ENCODE measurements at regions not wholly inside any gene's neighbourhood (a gene's known extent, or its start where the extent isn't known, plus 50 kb on each side); places are given as distances from the start of the nearest gene placed in this dataset.

- in situ Hi-C loops (cut with MboI), result no loop called here
- Histone ChIP-seq H3K27me3 (replicated peaks; ENCODE audit: insufficient read depth) (peaks cover under 1% of the 10 kb centered on the region; the same call in 1 of the 2 replicates), H3K4me2 (ENCODE audit: unreplicated experiment) (no peak overlapping the region), H3K27ac (no peak overlapping the region), H3F3A (ENCODE audit: insufficient read depth) (no peaks in the 10 kb centered on the region), H3K4me3 (no peak overlapping the region), H3K9me3 (ENCODE audit: low read depth) (no peaks in the 10 kb centered on the region), H3K9ac (no peak overlapping the region), H3K36me3 (ENCODE audit: low read depth) (no peaks in the 10 kb centered on the region), H3K9me2 (ENCODE audit: insufficient read depth) (no peaks in the 10 kb centered on the region), H3K79me2 (ENCODE audit: insufficient read depth) (no peaks in the 10 kb centered on the region), H2AFZ (no peak overlapping the region), H4K20me1 (ENCODE audit: insufficient read depth) (no peaks in the 10 kb centered on the region), H3K4me1 (ENCODE audit: insufficient read depth) (no peaks in the 10 kb centered on the region)
- TF ChIP-seq EZH2 (IDR thresholded peaks at IDR 0.05; ENCODE audit: insufficient read depth, poor library complexity, severe bottlenecking) (no peak), EZH2phosphoT487 (IDR thresholded peaks at IDR 0.05; ENCODE audit: insufficient read depth, low read depth) (no peak)
- WGBS, 2 experiments (ENCODE audit: low coverage in 1 of 2, low lambda C conversion rate in 2 of 2, missing lambda C conversion rate in 2 of 2), result 11 to 12% methylated on average over 2 of the region's 2 CpGs
- DNase-seq, result no peak
Observed at GRCh38 chr7:83280671-83281070, 118.0 kb upstream of the PCLO start.

DNA sequence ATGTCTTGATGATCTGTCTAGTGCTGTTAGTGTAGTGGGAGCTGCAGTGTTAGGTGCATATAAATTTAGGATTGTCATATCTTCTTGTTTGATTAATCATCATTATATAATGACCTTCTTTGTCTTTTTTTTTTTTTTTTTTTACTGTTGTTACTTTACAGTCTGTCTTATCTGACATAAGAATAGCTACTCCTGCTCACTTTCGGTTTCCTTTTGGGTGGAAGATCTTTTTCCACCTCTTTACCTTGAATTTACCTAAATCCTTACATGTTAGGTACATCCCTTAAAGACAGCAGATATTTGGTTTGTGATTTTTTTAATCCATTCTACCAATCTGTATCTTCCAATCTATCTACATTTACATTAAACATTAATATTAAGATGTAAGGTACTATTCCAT is 113.6 kb upstream of the PCLO start:
- in situ Hi-C loops (cut with MboI), result no loop called here
- 41 to 64% methylated on average over 1 of the region's 1 CpG for WGBS, 2 experiments (ENCODE audit: low coverage in 1 of 2, low lambda C conversion rate in 2 of 2, missing lambda C conversion rate in 2 of 2)

DNA sequence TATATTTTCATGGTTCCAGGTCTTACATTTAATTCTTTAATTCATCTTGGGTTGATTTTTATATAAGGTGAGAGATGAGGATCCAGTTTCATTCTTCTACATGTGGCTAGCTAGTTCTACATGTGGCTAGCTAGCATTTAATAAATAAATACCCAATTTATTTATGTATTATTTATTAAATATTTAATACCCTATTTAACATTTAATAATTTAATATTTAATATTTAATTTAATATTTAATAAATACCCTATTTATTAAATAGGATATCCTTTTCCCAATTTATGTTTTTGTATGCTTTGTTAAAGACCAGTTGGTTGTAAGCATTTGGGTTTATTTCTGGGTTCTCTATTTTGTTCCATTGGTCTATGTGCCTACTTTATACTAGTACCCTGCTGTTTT is 111.0 kb upstream of the PCLO start:
- no peaks in the 10 kb centered on the region for H4K20me1 ChIP-seq (ENCODE audit: insufficient read depth)
- no peak overlapping the region for H3K4me2 ChIP-seq (ENCODE audit: unreplicated experiment)
- peaks cover 12% of the 10 kb centered on the region; the same call in 1 of the 2 replicates for H3K27me3 ChIP-seq (replicated peaks; ENCODE audit: insufficient read depth)
- H3K36me3 ChIP-seq (ENCODE audit: low read depth), result no peaks in the 10 kb centered on the region
- in situ Hi-C loops (cut with MboI), result no loop called here
- no peaks in the 10 kb centered on the region for H3K4me1 ChIP-seq (ENCODE audit: insufficient read depth)
- no peaks in the 10 kb centered on the region for H3K9me3 ChIP-seq (ENCODE audit: low read depth)
- H3K4me3 ChIP-seq, result no peak overlapping the region
- H3K27ac ChIP-seq, result no peak overlapping the region
- H3K9me2 ChIP-seq (ENCODE audit: insufficient read depth), result no peaks in the 10 kb centered on the region
- no peak for DNase-seq
- no peak overlapping the region for H3K9ac ChIP-seq
- H2AFZ ChIP-seq, result no peak overlapping the region
- H3K79me2 ChIP-seq (ENCODE audit: insufficient read depth), result no peaks in the 10 kb centered on the region
- TF ChIP-seq EZH2 (IDR thresholded peaks at IDR 0.05; ENCODE audit: insufficient read depth, poor library complexity, severe bottlenecking), result no peak
- TF ChIP-seq EZH2phosphoT487 (IDR thresholded peaks at IDR 0.05; ENCODE audit: insufficient read depth, low read depth), result no peak
- no peaks in the 10 kb centered on the region for H3F3A ChIP-seq (ENCODE audit: insufficient read depth)

More for the DNA sequence above, 113.6 kb upstream of the PCLO start:
- Histone ChIP-seq H3K4me2 (ENCODE audit: unreplicated experiment) (no peak overlapping the region), H3F3A (ENCODE audit: insufficient read depth) (no peaks in the 10 kb centered on the region), H3K9me2 (ENCODE audit: insufficient read depth) (no peaks in the 10 kb centered on the region), H2AFZ (no peak overlapping the region), H3K27me3 (replicated peaks; ENCODE audit: insufficient read depth) (peaks cover 12% of the 10 kb centered on the region; the same call in 1 of the 2 replicates), H3K9me3 (ENCODE audit: low read depth) (no peaks in the 10 kb centered on the region), H3K36me3 (ENCODE audit: low read depth) (no peaks in the 10 kb centered on the region), H4K20me1 (ENCODE audit: insufficient read depth) (no peaks in the 10 kb centered on the region), H3K9ac (no peak overlapping the region), H3K27ac (no peak overlapping the region), H3K4me1 (ENCODE audit: insufficient read depth) (no peaks in the 10 kb centered on the region), H3K79me2 (ENCODE audit: insufficient read depth) (no peaks in the 10 kb centered on the region), H3K4me3 (no peak overlapping the region)
- no peak for DNase-seq
- no peak for TF ChIP-seq EZH2 (IDR thresholded peaks at IDR 0.05; ENCODE audit: insufficient read depth, poor library complexity, severe bottlenecking)
- no peak for TF ChIP-seq EZH2phosphoT487 (IDR thresholded peaks at IDR 0.05; ENCODE audit: insufficient read depth, low read depth)

- Histone ChIP-seq H2AFZ (no peak overlapping the region), H3K4me3 (no peak overlapping the region), H3K27me3 (replicated peaks; ENCODE audit: insufficient read depth) (peaks cover 14% of the 10 kb centered on the region; the same call in 1 of the 2 replicates), H3K9ac (no peak overlapping the region), H3F3A (ENCODE audit: insufficient read depth) (no peaks in the 10 kb centered on the region), H3K9me3 (ENCODE audit: low read depth) (no peaks in the 10 kb centered on the region), H3K36me3 (ENCODE audit: low read depth) (no peaks in the 10 kb centered on the region), H3K79me2 (ENCODE audit: insufficient read depth) (no peaks in the 10 kb centered on the region), H4K20me1 (ENCODE audit: insufficient read depth) (no peaks in the 10 kb centered on the region), H3K27ac (no peak overlapping the region), H3K4me1 (ENCODE audit: insufficient read depth) (no peaks in the 10 kb centered on the region), H3K4me2 (ENCODE audit: unreplicated experiment) (no peak overlapping the region), H3K9me2 (ENCODE audit: insufficient read depth) (no peaks in the 10 kb centered on the region)
- WGBS, 2 experiments (ENCODE audit: low coverage in 1 of 2, low lambda C conversion rate in 2 of 2, missing lambda C conversion rate in 2 of 2), result 68% methylated on average over 5 of the region's 5 CpGs
- peak; percentile 55 for DNase-seq
- in situ Hi-C loops (cut with MboI), result no loop called here
- TF ChIP-seq EZH2phosphoT487 (IDR thresholded peaks at IDR 0.05; ENCODE audit: insufficient read depth, low read depth), result no peak
- TF ChIP-seq EZH2 (IDR thresholded peaks at IDR 0.05; ENCODE audit: insufficient read depth, poor library complexity, severe bottlenecking), result no peak
Observed at GRCh38 chr7:83271212-83272099, 108.8 kb upstream of the PCLO start.
